ENCODE measurements at regions not wholly inside any gene's neighbourhood (a gene's known extent, or its start where the extent isn't known, plus 50 kb on each side); places are given as distances from the start of the nearest gene placed in this dataset.

- no peak for DNase-seq
- BruUV-seq (replicated peaks), result no TSS peak
- POLR2A ChIA-PET (ENCODE audit: unreplicated experiment), result no interaction called here
These were observed 92.9 kb upstream of the SALL1 start for GRCh38 chr16:51243936-51244436.

DNA sequence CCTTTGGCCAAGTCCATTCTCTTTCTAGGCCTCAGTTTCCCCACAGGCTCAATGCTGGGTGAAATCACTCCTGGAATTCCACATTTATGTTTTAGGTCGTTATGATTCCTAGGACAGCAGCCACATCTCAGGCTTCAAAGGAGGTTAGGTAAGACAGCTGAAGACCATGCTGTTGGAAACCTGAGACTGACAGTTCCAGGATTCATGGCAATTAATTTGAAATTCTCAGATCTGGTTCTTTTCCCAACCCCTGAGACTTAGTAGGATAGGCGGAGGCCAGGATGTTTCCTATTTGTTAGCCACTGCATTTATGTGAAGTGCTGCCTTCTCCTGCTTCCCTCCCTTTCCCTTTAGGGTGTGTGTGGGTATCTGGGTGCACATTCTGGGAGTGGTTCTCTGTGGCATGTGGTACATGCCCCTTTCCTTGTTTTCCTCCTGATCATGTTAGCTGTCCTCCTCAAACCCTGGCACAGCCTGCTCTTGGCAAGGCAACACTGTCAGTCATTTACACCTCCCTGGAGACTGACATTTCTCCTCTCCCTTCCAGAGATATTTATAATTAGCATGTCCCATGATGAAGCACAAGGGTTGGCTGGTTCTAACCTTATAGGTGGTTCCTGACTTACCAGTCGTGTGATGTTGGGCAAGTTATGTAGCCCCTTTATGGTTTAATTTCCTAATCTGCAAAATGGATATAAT, 91.4 kb upstream of the SALL1 start:
- DNase-seq, result no peak
- no peaks in the 10 kb centered on the region for H3K79me2 ChIP-seq (ENCODE audit: low read depth)
- H3K27me3 ChIP-seq (ENCODE audit: insufficient read depth, low read depth), result peaks cover 27% of the 10 kb centered on the region; the same call in 1 of the 2 replicates
- H4K20me1 ChIP-seq (ENCODE audit: insufficient read depth), result no peaks in the 10 kb centered on the region
- no peaks in the 10 kb centered on the region for H3K4me1 ChIP-seq (replicated peaks; ENCODE audit: insufficient read depth)
- ChIA-PET CTCF (no interaction called here), POLR2A (ENCODE audit: unreplicated experiment) (no interaction called here)
- no peak overlapping the region for H3K27ac ChIP-seq
- H2AFZ ChIP-seq, result no peak overlapping the region
- no peaks in the 10 kb centered on the region for H3K9me3 ChIP-seq (ENCODE audit: insufficient read depth, low read depth)
- no peaks in the 10 kb centered on the region for H3K36me3 ChIP-seq (ENCODE audit: low read depth)
- H3K9me2 ChIP-seq (ENCODE audit: insufficient read depth), result no peaks in the 10 kb centered on the region
- intact Hi-C loops (cut with micrococcal nuclease; ENCODE audit: unreplicated experiment), result no loop called here
- BruUV-seq (replicated peaks), result no TSS peak
- no peak overlapping the region for H3K4me3 ChIP-seq
- H3F3A ChIP-seq (ENCODE audit: insufficient read depth, low read depth), result no peaks in the 10 kb centered on the region
- H3K4me2 ChIP-seq, result no peak overlapping the region
- no peak for TF ChIP-seq CTCF (conservative IDR thresholded peaks at IDR 0.05)
- TF ChIP-seq EZH2 (IDR thresholded peaks at IDR 0.05; ENCODE audit: low read depth), result no peak

More at GRCh38 chr16:51243936-51244436, 92.9 kb upstream of the SALL1 start:
- Histone ChIP-seq H4K20me1 (ENCODE audit: insufficient read depth) (no peaks in the 10 kb centered on the region), H3K4me3 (no peak overlapping the region), H3K27me3 (ENCODE audit: insufficient read depth, low read depth) (peaks cover 32% of the 10 kb centered on the region; the same call in 1 of the 2 replicates), H3K9me2 (ENCODE audit: insufficient read depth) (no peaks in the 10 kb centered on the region), H3K4me1 (replicated peaks; ENCODE audit: insufficient read depth) (no peaks in the 10 kb centered on the region), H3K9me3 (ENCODE audit: insufficient read depth, low read depth) (no peaks in the 10 kb centered on the region), H3K4me2 (no peak overlapping the region), H3F3A (ENCODE audit: insufficient read depth, low read depth) (no peaks in the 10 kb centered on the region), H2AFZ (no peak overlapping the region), H3K79me2 (ENCODE audit: low read depth) (no peaks in the 10 kb centered on the region), H3K27ac (no peak overlapping the region), H3K36me3 (ENCODE audit: low read depth) (no peaks in the 10 kb centered on the region)
- no peak for TF ChIP-seq EZH2 (IDR thresholded peaks at IDR 0.05; ENCODE audit: low read depth)
- no peak for TF ChIP-seq CTCF (conservative IDR thresholded peaks at IDR 0.05)
- intact Hi-C loops (cut with micrococcal nuclease; ENCODE audit: unreplicated experiment), result no loop called here
- CTCF ChIA-PET, result no interaction called here

- Histone ChIP-seq H4K20me1 (ENCODE audit: insufficient read depth) (no peaks in the 10 kb centered on the region), H3K27me3 (ENCODE audit: insufficient read depth, low read depth) (peaks cover 10% of the 10 kb centered on the region; the same call in 1 of the 2 replicates), H3K4me1 (replicated peaks; ENCODE audit: insufficient read depth) (no peaks in the 10 kb centered on the region), H3F3A (ENCODE audit: insufficient read depth, low read depth) (no peaks in the 10 kb centered on the region), H2AFZ (no peak overlapping the region), H3K79me2 (ENCODE audit: low read depth) (no peaks in the 10 kb centered on the region), H3K4me3 (no peak overlapping the region), H3K27ac (no peak overlapping the region), H3K4me2 (no peak overlapping the region), H3K9me3 (ENCODE audit: insufficient read depth, low read depth) (no peaks in the 10 kb centered on the region), H3K9me2 (ENCODE audit: insufficient read depth) (no peaks in the 10 kb centered on the region), H3K36me3 (ENCODE audit: low read depth) (no peaks in the 10 kb centered on the region)
- POLR2A ChIA-PET (ENCODE audit: unreplicated experiment), result no interaction called here
- no TSS peak for BruUV-seq (replicated peaks)
- no peak for TF ChIP-seq EZH2 (IDR thresholded peaks at IDR 0.05; ENCODE audit: low read depth)
- TF ChIP-seq CTCF (conservative IDR thresholded peaks at IDR 0.05), result no peak
- intact Hi-C loops (cut with micrococcal nuclease; ENCODE audit: unreplicated experiment), result no loop called here
- CTCF ChIA-PET, result no interaction called here
- no peak for DNase-seq
These were observed 88.1 kb upstream of the SALL1 start for GRCh38 chr16:51239196-51239595.
